Smooth muscle cell (in vitro differentiated cells): ENCODE measurements at regions not wholly inside any gene's neighbourhood (a gene's known extent, or its start where the extent isn't known, plus 50 kb on each side); places are given as distances from the start of the nearest gene placed in this dataset.

ENCODE experiments used
- DNase-seq: peaks from one replicate; lab custom pipeline; 2025; ENCODE audit not compliant: unreplicated experiment; lab: John Stamatoyannopoulos, UW
- H2AFZ ChIP-seq: fragments of 200-600 bp; sonication (generic); 2 replicates; pipeline ENCODE4 v1.6.0; 2016; ENCODE audit warnings: antibody characterized with exemption, low read depth, mild to moderate bottlenecking
- H3F3A ChIP-seq: fragments of 200-600 bp; sonication (generic); 2 replicates; pipeline ENCODE4 v1.6.0; 2017; ENCODE audit warnings: antibody characterized with exemption, low read depth
- H3K27ac ChIP-seq: fragments of 200-600 bp; sonication (generic); 2 replicates; pipeline ENCODE4 v1.5.1; 2016; ENCODE audit warnings: low read depth, mild to moderate bottlenecking
- H3K27me3 ChIP-seq: fragments of 200-600 bp; sonication (generic); 2 replicates; pipeline ENCODE4 v1.6.1; 2016; ENCODE audit warnings: low read depth, mild to moderate bottlenecking
- H3K36me3 ChIP-seq: fragments of 200-600 bp; sonication (generic); 2 replicates; pipeline ENCODE4 v1.5.1; 2016; ENCODE audit warnings: low read depth
- H3K4me1 ChIP-seq: fragments of 200-600 bp; sonication (generic); 2 replicates; pipeline ENCODE4 v1.5.1; 2016; ENCODE audit warnings: low read depth
- H3K4me2 ChIP-seq: fragments of 200-600 bp; sonication (generic); 2 replicates; pipeline ENCODE4 v1.6.0; 2016; ENCODE audit warnings: mild to moderate bottlenecking
- H3K4me3 ChIP-seq: fragments of 200-600 bp; sonication (generic); 2 replicates; pipeline ENCODE4 v1.5.1; 2016; ENCODE audit warnings: mild to moderate bottlenecking
- H3K79me2 ChIP-seq: fragments of 200-600 bp; sonication (generic); 2 replicates; pipeline ENCODE4 v1.6.0; 2016; ENCODE audit warnings: low read depth, mild to moderate bottlenecking
- H3K9ac ChIP-seq: fragments of 200-600 bp; sonication (generic); 2 replicates; pipeline ENCODE4 v1.6.0; 2016; ENCODE audit warnings: low read depth
- H3K9me3 ChIP-seq: fragments of 200-600 bp; sonication (generic); replicated peaks from 2 replicates; pipeline ENCODE4 v1.5.1; 2016; ENCODE audit warnings: low read depth
- H4K20me1 ChIP-seq: fragments of 200-600 bp; sonication (generic); 2 replicates; pipeline ENCODE4 v1.6.0; 2016; ENCODE audit warnings: low read depth
- WGBS: methylation state at CpG from one replicate; pipeline ENCODE4 v1.1.7; 2016; ENCODE audit warnings: low lambda C conversion rate; 5-methylcytosine and 5-hydroxymethylcytosine counted together
- TF ChIP-seq, protein P1 (sequence below): fragments of 200-600 bp; sonication (generic); IDR thresholded peaks from 2 replicates; pipeline ENCODE4 v1.5.1; 2017; ENCODE audit warnings: borderline replicate concordance, mild to moderate bottlenecking, antibody characterized with exemption; ENCODE audit not compliant: insufficient read depth, poor library complexity, severe bottlenecking

DNA sequence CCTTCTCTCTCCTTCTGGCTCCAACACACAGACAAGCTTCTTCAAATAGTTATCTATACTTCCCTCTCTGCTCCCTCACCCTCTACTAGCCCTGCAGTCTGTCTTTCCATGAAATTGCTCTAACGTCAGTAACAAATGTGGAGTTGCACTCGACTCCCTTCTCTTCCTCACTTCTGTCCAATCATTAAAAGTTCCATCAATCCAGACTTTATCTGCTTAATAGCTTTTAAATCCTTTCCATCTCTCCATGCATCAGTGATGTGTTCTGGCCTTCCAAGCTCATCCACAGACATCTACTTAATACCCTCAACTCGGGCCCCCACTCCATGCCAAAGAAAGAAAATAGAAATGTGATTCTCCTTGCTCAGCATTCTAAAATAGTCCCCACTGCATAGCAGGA lies 422.1 kb upstream of the CDH5 start:
- WGBS: 34% methylated on average over 3 of the region's 3 CpGs

DNA sequence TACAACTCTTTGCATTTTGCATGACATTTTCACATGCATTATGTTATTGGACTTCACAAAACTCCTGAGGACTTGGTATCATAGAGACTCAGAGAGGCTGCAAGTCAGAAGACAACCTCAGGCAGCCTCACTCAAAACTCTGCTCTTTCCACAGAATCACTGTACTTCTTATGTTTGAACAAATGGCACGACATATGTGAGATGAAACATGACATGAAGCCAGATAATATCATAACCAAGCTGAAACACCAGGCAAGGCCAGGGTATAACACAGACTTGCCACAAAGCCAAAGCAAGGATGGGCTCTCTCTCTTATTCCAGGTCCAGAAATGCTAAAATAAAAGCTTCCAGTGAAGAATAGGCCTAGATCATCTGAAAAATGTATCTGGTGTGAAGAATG lies 425.8 kb upstream of the CDH5 start:
- 82% methylated on average over 1 of the region's 1 CpG for WGBS

More for the DNA sequence above, 422.1 kb upstream of the CDH5 start:
- no peaks in the 10 kb centered on the region for H4K20me1 ChIP-seq
- no peaks in the 10 kb centered on the region for H3K27me3 ChIP-seq
- H3K4me3 ChIP-seq: no peak overlapping the region
- H3F3A ChIP-seq: no peaks in the 10 kb centered on the region
- no peaks in the 10 kb centered on the region for H3K9me3 ChIP-seq
- no peaks in the 10 kb centered on the region for H3K4me1 ChIP-seq
- no peak overlapping the region for H3K4me2 ChIP-seq
- H3K27ac ChIP-seq: no peak overlapping the region
- no peaks in the 10 kb centered on the region for H3K36me3 ChIP-seq
- TF ChIP-seq, protein P1, sequence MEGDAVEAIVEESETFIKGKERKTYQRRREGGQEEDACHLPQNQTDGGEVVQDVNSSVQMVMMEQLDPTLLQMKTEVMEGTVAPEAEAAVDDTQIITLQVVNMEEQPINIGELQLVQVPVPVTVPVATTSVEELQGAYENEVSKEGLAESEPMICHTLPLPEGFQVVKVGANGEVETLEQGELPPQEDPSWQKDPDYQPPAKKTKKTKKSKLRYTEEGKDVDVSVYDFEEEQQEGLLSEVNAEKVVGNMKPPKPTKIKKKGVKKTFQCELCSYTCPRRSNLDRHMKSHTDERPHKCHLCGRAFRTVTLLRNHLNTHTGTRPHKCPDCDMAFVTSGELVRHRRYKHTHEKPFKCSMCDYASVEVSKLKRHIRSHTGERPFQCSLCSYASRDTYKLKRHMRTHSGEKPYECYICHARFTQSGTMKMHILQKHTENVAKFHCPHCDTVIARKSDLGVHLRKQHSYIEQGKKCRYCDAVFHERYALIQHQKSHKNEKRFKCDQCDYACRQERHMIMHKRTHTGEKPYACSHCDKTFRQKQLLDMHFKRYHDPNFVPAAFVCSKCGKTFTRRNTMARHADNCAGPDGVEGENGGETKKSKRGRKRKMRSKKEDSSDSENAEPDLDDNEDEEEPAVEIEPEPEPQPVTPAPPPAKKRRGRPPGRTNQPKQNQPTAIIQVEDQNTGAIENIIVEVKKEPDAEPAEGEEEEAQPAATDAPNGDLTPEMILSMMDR: no peak
- no peak overlapping the region for H2AFZ ChIP-seq
- no peak overlapping the region for H3K9ac ChIP-seq
- no peaks in the 10 kb centered on the region for H3K79me2 ChIP-seq
- no peak for DNase-seq

DNA sequence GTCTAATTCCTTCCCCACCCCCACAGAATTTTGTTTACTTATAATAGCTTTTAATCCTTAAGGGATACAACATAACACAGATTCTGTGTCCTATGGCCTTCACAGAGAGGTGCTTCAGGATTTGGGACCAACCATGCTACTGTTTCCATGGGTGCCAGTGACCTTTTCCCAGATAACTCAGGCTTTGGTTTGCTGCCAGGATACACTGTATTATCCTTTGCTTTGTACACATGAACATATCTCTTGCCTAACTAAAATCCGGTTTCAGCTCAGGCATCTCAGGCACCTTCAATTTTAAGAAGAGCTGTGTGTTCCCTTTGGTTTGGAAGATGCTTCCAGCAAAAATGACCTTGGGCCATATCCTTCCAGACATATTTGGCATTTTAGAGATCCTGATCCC lies 428.4 kb upstream of the CDH5 start:
- Histone ChIP-seq H2AFZ (no peak overlapping the region), H3K4me1 (no peaks in the 10 kb centered on the region), H3K9me3 (no peaks in the 10 kb centered on the region), H3F3A (no peaks in the 10 kb centered on the region), H3K27me3 (no peaks in the 10 kb centered on the region), H3K9ac (no peak overlapping the region), H3K4me2 (no peak overlapping the region), H3K36me3 (no peaks in the 10 kb centered on the region), H3K79me2 (no peaks in the 10 kb centered on the region), H4K20me1 (no peaks in the 10 kb centered on the region), H3K27ac (no peak overlapping the region), H3K4me3 (no peak overlapping the region)
- TF ChIP-seq, protein P1: no peak
- DNase-seq: no peak
- 94% methylated on average over 1 of the region's 1 CpG for WGBS

More for the DNA sequence above, 425.8 kb upstream of the CDH5 start:
- Histone ChIP-seq H3K4me1 (no peaks in the 10 kb centered on the region), H3K4me3 (no peak overlapping the region), H4K20me1 (no peaks in the 10 kb centered on the region), H3K27ac (no peak overlapping the region), H3K4me2 (no peak overlapping the region), H3K9me3 (no peaks in the 10 kb centered on the region), H3K27me3 (no peaks in the 10 kb centered on the region), H2AFZ (no peak overlapping the region), H3K36me3 (no peaks in the 10 kb centered on the region), H3F3A (no peaks in the 10 kb centered on the region), H3K79me2 (no peaks in the 10 kb centered on the region), H3K9ac (no peak overlapping the region)
- TF ChIP-seq, protein P1: no peak
- DNase-seq: no peak

DNA sequence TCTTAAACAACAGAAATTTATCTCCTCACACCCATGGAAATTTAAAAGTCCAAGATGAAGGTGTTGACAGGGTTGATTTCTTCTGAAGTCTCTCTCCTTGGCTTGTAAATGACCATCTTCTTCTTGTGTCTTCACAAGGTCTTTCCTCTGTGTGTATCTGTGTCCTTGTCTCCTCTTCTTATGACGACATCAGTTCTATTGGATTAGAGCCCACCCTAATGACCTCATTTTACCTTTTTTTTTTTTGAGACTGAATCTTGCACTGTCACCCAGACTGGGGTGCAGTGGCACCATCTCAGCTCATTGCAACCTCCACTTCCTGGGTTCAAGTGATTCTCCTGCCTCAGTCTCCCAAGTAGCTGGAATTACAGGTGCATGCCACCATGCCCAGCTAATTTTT lies 429.0 kb upstream of the CDH5 start:
- Histone ChIP-seq H3K79me2 (no peaks in the 10 kb centered on the region), H3K4me1 (no peaks in the 10 kb centered on the region), H3K4me2 (no peak overlapping the region), H4K20me1 (no peaks in the 10 kb centered on the region), H3F3A (no peaks in the 10 kb centered on the region), H2AFZ (no peak overlapping the region), H3K27ac (no peak overlapping the region), H3K9ac (no peak overlapping the region), H3K4me3 (no peak overlapping the region), H3K27me3 (no peaks in the 10 kb centered on the region), H3K9me3 (no peaks in the 10 kb centered on the region), H3K36me3 (no peaks in the 10 kb centered on the region)
- WGBS: 95% methylated on average over 1 of the region's 1 CpG
- no peak for DNase-seq
- TF ChIP-seq, protein P1: no peak
